HG03108 (cell line): ENCODE measurements at regions not wholly inside any gene's neighbourhood (a gene's known extent, or its start where the extent isn't known, plus 50 kb on each side); places are given as distances from the start of the nearest gene placed in this dataset.

Experiments
- ATAC-seq: cut with Tn5 transposase; IDR thresholded peaks from one replicate; pipeline ENCODE4 v1.9.1; 2021; ENCODE audit warnings: moderate library complexity; ENCODE audit not compliant: unreplicated experiment

DNA sequence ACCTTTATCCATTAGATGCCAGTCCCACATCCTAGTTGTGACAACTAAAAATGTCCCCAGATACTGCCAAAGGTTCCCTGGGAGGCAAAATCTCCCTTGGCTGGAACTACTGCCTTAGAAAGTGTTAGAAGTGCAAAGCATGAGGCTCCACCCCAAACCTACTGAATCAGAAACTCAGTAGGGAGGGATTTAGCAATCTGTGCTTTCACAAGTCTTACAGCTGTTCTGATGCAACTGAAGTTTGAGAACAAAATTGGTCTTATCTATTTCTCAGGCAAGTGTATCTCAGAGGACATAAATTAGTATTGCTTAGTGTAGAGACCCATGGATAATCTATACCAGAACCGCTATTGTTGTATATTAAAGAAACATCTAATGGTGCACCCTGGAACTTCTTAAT lies 70.2 kb downstream of the CLDN1 start:
- ATAC-seq = no peak

DNA sequence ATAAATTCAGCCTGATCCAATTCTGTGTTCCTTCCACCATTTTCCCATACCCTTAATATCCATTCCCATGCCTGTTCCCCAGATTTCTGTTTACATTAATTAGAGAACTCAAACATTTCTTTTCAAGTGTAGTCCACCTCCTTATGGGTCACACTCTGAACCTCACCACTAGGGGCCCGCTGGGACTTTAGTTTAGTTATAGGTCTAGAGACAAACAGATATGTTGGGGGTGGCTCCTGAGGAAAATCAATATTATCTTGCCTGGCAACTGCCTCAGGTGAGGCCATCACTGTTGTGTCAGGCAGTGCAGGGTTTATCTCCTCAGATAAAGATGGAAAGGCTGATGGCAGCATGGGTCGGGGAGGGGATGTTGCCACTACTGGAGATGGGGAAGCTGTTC lies 72.8 kb downstream of the CLDN1 start:
- no peak for ATAC-seq

DNA sequence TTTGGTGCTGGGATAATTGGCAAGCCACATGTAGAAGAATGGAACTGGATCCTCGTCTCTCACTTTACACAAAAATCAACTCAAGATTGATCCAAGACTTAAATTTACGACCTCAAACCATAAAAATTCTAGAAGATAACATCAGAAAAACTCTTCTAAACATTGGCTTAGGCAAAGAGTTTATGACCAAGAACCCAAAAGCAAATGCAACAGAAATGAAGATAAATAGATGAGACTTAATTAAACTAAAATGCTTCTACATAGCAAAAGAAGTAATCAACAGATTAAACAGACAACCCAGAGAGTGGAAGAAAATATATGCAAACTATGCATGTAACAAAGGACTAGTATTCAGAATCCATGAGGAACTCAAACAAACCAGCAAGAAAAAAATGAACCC lies 80.1 kb downstream of the CLDN1 start:
- no peak for ATAC-seq

- no peak for ATAC-seq
Measured at GRCh38 chr3:190239325-190239724, 82.9 kb downstream of the CLDN1 start.

- no peak for ATAC-seq
Measured at GRCh38 chr3:190238871-190239270, 83.4 kb downstream of the CLDN1 start.

DNA sequence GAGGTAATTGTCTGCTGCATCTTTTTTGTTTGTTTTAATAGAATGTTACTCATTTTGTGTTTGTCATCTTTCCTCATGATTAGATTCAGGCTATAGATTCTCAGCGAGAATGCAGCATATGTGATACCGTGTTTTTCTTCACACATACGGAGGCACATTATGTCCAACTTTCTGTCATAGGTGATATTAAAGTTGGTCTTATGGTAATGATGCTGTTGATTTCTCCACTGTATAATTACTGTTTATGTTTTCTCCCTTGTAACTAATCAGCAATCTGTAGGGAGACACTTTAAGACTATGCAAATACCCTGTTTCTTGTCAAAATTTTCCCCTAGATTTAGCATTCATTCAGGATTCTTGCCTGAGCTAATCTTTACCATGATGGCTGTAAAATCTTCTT lies 87.6 kb downstream of the CLDN1 start:
- no peak for ATAC-seq

GRCh38 chr3:190229632-190230424 lies 92.4 kb downstream of the CLDN1 start:
- no peak for ATAC-seq

- no peak for ATAC-seq
Measured at GRCh38 chr3:190227064-190227463, 95.2 kb downstream of the CLDN1 start.

GRCh38 chr3:190224863-190225692 lies 97.2 kb downstream of the CLDN1 start:
- ATAC-seq = no peak

DNA sequence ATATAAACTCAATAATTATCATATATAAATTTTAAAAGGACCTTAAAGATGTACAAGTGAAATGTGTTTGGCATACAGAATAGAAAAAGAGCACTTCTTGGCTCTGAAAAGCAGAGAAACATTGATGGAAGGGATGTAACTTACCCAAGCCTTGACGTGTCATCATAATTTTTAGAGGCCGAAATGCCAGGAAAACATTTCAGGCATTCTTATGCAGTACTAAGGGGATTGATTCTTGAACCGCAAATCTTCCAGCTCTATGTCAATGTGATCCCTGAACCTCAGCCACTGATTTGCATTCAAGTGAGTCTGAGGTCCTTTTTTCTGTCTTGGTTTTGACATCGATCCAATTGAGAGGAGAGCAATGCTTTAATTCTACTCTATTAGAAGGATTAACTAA lies 97.8 kb downstream of the CLDN1 start:
- ATAC-seq = no peak

GRCh38 chr3:190222916-190223315 lies 99.3 kb downstream of the CLDN1 start:
- no peak for ATAC-seq

- ATAC-seq = no peak
Measured at GRCh38 chr3:190222360-190222759, 99.9 kb downstream of the CLDN1 start.

GRCh38 chr3:190220362-190220761 lies 99.7 kb upstream of the P3H2 start:
- no peak for ATAC-seq

DNA sequence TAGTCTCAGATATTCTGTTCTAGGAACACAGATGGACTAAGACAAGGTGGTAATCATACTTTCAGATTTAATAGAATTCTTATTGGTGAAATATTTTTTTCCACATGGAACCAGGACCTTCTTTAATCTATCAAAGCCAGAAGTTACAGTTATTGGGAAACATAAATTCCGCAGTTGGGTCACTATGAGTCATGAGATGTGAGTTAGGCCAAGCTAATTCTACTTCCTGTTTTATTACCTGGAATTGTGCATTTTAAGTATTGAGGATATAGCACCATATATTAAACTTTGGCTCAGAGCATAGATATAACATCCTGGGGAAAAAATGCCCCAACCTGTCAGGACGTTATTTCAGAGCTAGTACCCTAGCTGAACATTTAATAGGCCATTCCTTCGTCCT lies 96.4 kb upstream of the P3H2 start:
- no peak for ATAC-seq

DNA sequence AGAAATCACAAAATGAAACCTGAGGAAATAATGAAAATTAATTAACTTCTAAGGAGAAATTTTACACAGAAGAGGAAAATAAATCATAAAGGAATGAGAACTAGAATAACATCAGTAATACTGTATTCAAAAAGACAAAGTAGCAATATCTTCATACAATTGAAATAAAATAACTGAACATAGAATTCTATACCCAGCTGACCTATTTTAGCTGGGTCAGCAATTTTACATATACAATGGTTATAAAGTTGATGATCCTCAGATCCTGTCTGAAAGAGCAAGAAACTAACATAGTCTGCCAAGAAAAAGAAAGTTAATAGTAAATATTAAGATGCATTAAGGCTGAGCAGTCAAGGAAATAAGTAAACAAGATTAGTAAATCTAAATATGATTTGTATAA lies 93.0 kb upstream of the P3H2 start:
- ATAC-seq = no peak

DNA sequence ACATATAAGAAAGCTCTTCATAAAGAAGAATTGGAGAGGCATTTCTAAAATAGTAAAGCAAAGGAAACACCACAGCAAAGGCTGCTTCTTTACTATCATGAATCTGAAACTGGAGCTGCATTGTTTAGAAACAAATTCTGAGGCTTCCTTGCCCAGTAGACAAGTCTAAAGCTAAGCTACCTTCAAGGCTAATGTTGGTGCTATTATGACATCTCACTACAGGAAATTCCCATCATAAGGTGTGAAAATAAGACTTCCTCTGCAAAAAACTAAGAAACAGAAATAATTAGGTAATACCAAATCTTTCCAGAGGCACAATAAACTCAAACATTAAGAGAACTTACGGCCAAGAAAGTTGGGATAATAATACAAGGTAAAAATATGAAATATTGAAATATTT lies 89.9 kb upstream of the P3H2 start:
- no peak for ATAC-seq

DNA sequence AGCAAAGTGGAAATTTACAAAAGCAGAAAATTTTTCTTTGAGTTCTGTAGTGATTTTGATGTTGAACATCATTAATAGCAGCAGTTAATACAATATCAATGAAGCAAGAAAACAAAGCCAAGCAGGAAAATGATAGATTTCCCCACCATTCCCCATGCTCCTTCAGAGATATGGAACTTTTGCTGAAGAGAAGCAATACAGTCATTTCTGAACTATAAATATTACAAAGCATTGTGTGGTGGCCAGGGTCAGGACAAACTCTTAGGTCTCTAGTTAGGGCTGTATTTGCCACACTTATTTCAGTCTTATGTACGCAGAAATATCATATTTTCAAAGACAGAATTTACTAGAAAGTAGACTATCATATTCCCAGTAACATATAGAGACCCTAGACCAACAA lies 88.8 kb upstream of the P3H2 start:
- ATAC-seq = no peak

- ATAC-seq = no peak
Measured at GRCh38 chr3:190208196-190208595, 87.5 kb upstream of the P3H2 start.

GRCh38 chr3:190205739-190206138 lies 85.0 kb upstream of the P3H2 start:
- ATAC-seq = peak; percentile 74

GRCh38 chr3:190204200-190204599 lies 83.5 kb upstream of the P3H2 start:
- no peak for ATAC-seq

GRCh38 chr3:190197346-190197763 lies 76.7 kb upstream of the P3H2 start:
- no peak for ATAC-seq

DNA sequence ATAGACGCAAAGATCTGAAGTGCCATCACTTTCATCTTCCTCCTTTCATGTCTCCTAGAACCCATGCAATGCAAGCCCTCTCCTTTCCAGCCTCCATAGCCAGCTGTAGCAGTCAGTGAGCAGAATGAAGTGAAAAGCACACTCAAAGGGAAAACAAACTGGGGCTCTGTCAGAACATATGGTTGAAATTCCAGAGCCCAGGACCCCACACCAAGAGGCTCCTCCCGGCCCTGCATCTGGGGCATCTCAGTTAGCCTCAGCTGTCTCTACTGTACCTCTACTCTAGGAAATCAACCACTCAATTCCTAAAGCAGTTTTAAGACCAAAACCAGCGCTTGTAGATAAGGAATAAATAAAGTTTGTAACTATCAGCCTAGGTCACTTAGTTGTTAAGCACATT lies 73.8 kb upstream of the P3H2 start:
- ATAC-seq = no peak
